GM19351 (cell line): ENCODE measurements at regions not wholly inside any gene's neighbourhood (a gene's known extent, or its start where the extent isn't known, plus 50 kb on each side); places are given as distances from the start of the nearest gene placed in this dataset.
"Not testable (repeated sequence)": the region's sequence is repeated elsewhere in the genome, so short reads cannot be mapped to it uniquely, and the experiment has no call there.

ENCODE experiments used
- ATAC-seq: cut with Tn5 transposase; IDR thresholded peaks from one replicate; pipeline ENCODE4 v1.9.1; 2021; ENCODE audit warnings: mild to moderate bottlenecking, moderate library complexity; ENCODE audit not compliant: unreplicated experiment

GRCh38 chr2:221929259-221929658, 357.2 kb upstream of the EPHA4 start:
- no peak for ATAC-seq

DNA sequence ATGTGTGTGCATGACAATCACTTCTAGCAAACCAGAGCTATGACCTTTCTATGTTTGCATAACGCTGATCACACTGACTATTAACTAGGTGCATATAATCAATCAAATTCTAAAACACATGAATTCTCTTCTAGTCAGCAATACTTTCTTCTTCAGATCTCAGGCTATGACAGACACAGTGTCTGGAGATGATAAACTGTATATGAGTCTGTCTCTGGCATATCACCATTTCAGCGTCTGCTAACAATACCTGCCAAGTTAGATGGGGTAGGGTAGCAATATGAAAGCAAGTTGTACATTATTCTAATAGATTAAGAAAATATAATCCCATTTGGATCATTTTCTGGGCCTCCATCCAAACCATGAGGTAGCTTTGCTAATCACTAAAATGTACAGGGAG, 354.2 kb upstream of the EPHA4 start:
- ATAC-seq: no peak

GRCh38 chr2:221924576-221924975, 352.5 kb upstream of the EPHA4 start:
- ATAC-seq: no peak

DNA sequence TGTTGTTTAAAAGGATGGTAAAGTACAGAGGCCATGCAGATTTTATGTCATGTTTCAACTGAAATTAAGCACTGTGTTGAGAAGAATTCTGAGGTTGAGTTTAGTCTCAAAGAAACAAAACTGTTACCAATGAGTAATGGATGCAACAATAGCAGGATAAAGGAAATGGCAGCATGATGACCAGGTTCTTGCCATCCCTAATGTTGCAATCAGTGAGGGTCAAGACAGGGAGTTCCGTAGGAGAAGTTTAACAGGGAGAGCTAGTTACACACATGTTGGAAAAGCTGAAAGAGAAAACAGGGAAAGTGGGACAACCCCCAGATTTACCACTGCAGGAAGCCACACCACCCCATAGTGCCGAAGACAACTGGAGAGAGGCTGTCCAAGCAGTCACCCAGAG, 343.8 kb upstream of the EPHA4 start:
- ATAC-seq: no peak

DNA sequence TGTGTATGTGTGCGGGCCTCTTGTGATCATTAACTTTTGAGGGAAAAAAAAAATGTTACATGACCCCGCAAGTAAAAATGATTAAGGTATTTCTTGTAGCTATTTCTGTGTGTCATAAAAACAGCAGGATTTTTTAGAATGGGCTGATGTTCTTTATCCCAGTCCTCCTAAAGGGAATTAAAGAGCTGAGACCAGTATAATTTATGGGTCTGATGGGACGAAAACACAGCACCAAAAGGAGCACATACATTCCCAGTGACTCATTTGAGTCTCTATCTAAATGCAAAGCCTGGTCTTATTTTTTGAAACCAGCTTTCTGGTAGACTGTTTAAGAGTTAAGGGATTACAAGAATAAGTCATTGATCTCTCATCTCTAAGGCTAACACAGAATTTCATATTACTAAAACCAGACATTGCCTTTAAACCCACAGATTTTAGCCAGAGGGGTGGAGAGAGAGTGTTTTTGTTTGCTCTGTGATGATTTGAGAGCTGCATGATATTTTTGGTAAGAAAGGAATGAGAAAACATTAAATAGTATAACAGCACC, 342.3 kb upstream of the EPHA4 start:
- ATAC-seq: no peak

GRCh38 chr2:221911890-221912289, 339.8 kb upstream of the EPHA4 start:
- no peak for ATAC-seq

- ATAC-seq: no peak
Observed at GRCh38 chr2:221911321-221911720, 339.2 kb upstream of the EPHA4 start.

GRCh38 chr2:221908518-221908917, 336.4 kb upstream of the EPHA4 start:
- ATAC-seq: no peak

DNA sequence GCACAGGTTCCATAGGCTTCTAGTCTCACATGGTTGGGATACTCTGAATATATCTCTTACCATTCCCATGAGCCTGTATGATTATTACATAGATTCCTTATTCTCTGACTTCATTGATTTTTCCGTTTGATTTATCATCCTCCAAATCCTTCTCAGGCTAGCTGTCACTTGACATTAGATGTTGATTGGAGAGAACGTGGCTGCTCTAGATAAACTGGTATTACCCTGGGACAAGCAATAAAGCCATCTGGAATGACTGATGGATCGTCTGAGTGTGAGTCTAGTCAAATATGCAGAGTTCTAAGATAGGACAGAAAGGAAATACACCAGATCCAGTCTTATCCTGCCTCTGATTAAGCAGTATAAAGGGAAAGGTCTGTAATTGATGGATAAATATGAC, 325.6 kb upstream of the EPHA4 start:
- ATAC-seq: no peak

DNA sequence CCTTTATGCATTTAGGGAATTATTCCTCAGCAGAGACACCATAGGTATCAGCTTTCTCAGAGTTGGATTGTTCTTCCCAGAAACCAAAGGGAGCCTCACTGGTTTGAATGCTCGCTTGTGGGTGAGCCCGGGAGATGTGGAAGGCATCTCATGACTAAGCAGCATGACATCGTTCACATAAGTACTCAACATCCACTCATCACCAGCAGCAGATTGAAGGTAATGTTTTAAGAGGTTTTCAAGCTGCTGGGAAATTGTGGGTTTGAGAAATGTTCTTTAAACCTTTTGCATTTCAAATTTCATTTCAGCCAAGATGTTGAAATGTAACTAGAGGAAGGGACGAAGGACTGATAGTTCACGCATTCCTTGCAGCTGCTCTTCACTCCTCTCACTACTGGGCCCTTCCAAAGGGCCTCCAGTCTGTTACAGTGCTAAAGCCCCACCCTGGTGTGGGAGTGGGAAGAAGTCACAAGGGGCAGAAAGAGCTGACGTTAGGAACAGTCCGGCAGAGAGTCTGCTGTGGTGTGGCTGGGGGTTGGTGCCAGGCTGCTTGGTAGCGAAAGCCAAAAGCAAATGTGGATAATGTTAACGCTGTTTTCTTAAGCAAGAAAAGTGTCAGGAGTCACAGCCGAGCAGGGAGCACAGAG, 324.5 kb upstream of the EPHA4 start:
- no peak for ATAC-seq

GRCh38 chr2:221895366-221896121, 323.4 kb upstream of the EPHA4 start:
- ATAC-seq: no peak

DNA sequence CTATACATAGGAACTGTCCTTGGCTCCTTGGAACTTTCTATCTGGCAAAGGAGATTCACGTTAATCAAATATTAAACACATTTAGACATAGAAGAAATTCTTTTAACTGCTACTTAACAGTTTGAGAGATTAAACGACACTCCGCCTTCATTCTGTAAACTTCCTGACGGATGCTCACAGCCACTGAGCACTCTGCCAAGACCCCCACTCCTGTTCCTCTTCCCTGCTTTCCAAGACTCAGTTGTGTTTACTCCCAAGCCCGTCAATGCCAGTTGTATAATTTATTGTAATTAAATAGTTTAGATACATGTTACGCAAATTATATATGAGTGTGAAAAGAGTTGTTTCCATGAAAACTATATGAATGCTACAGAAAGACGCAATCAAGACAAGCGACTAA, 321.4 kb upstream of the EPHA4 start:
- no peak for ATAC-seq

GRCh38 chr2:221892006-221892405, 319.9 kb upstream of the EPHA4 start:
- ATAC-seq: not testable (repeated sequence)

GRCh38 chr2:221883976-221884375, 311.9 kb upstream of the EPHA4 start:
- no peak for ATAC-seq

DNA sequence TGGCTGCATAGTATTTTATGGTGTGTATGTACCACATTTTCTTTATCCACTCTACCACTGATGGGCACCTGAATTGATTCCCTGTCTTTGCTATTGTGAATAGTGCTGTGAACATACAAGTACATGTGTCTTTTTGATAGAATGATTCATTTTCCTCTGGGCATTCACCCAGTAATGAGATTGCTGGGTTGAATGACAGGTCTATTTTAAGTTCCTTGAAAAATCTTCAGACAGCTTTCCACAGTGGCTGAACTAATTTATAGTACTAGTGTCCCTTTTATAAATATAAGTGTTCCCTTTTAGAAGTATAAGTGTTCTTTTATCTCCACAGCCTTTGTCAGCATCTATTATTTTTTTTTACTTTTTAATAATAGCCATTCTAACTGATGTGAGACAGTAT, 303.9 kb upstream of the EPHA4 start:
- no peak for ATAC-seq

GRCh38 chr2:221874444-221874843, 302.3 kb upstream of the EPHA4 start:
- no peak for ATAC-seq

- ATAC-seq: no peak
Observed at GRCh38 chr2:221857719-221858118, 285.6 kb upstream of the EPHA4 start.

GRCh38 chr2:221853297-221853696, 281.2 kb upstream of the EPHA4 start:
- no peak for ATAC-seq

- no peak for ATAC-seq
Observed at GRCh38 chr2:221851531-221852045, 279.5 kb upstream of the EPHA4 start.

GRCh38 chr2:221850076-221850475, 278.0 kb upstream of the EPHA4 start:
- ATAC-seq: no peak

DNA sequence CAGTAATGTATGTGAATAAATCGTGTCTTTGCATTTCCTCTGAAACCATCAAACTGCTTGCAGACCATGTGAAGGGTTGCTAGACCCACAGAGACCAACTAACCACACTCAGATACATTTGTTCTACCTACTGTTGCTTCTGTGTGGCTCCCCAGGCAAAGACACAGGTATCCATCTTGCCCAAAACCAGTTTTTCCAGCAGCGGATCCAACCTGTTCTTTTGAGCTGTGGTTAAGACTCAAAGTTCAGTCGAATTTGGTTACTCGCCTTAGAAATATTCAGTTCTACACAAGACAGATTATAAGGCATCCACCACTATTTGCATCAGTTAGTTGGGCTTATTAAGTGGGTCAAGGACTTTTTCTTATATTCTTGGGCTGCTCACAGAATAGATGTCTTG, 276.2 kb upstream of the EPHA4 start:
- no peak for ATAC-seq

- ATAC-seq: no peak
Observed at GRCh38 chr2:221845021-221845365, 272.9 kb upstream of the EPHA4 start.
